Skeletal muscle cell (primary cell): ENCODE measurements at regions not wholly inside any gene's neighbourhood (a gene's known extent, or its start where the extent isn't known, plus 50 kb on each side); places are given as distances from the start of the nearest gene placed in this dataset.
A peak's percentile ranks its signal among the peaks of the same experiment; 100 is the strongest.
"Not testable (repeated sequence)": the region's sequence is repeated elsewhere in the genome, so short reads cannot be mapped to it uniquely, and the experiment has no call there.

Experiments
- DNase-seq: peaks from one replicate; pipeline ENCODE4 v3.0.0-alpha.2; 2010; ENCODE audit warnings: low read depth
- H3K4me3 ChIP-seq: 2 replicates; pipeline ENCODE4 v1.5.1; 2011; ENCODE audit warnings: low read depth, mild to moderate bottlenecking, control low read depth, low read length, moderate library complexity

- H3K4me3 ChIP-seq = no peak overlapping the region
- DNase-seq = peak; percentile 51
Observed at GRCh38 chr18:22709288-22710060, 223.7 kb upstream of the RBBP8 start.

- peak overlapping the region; percentile 38 for H3K4me3 ChIP-seq
- DNase-seq = no peak
Observed at GRCh38 chr18:22710673-22711191, 222.4 kb upstream of the RBBP8 start.

GRCh38 chr18:22711192-22711685 lies 221.9 kb upstream of the RBBP8 start:
- DNase-seq = peak; percentile 42
- peak overlapping the region; percentile 38 for H3K4me3 ChIP-seq

- no peak for DNase-seq
- H3K4me3 ChIP-seq = no peak overlapping the region
Observed at GRCh38 chr18:22713511-22713910, 219.6 kb upstream of the RBBP8 start.

- not testable (repeated sequence) for DNase-seq, H3K4me3 ChIP-seq
Observed at GRCh38 chr18:22717536-22717935, 215.6 kb upstream of the RBBP8 start.

GRCh38 chr18:22723221-22723620 lies 209.9 kb upstream of the RBBP8 start:
- no peak for DNase-seq
- no peak overlapping the region for H3K4me3 ChIP-seq

- H3K4me3 ChIP-seq = no peak overlapping the region
Observed at GRCh38 chr18:22723773-22724172, 209.4 kb upstream of the RBBP8 start.

GRCh38 chr18:22726469-22726868 lies 206.7 kb upstream of the RBBP8 start:
- DNase-seq = no peak
- H3K4me3 ChIP-seq = no peak overlapping the region

More at GRCh38 chr18:22723773-22724172, 209.4 kb upstream of the RBBP8 start:
- no peak for DNase-seq

GRCh38 chr18:22728016-22728415 lies 205.1 kb upstream of the RBBP8 start:
- DNase-seq = no peak

GRCh38 chr18:22728481-22729105 lies 204.5 kb upstream of the RBBP8 start:
- H3K4me3 ChIP-seq = no peak overlapping the region
- no peak for DNase-seq

More at GRCh38 chr18:22728016-22728415, 205.1 kb upstream of the RBBP8 start:
- no peak overlapping the region for H3K4me3 ChIP-seq

GRCh38 chr18:22731398-22731797 lies 201.7 kb upstream of the RBBP8 start:
- H3K4me3 ChIP-seq = no peak overlapping the region
- no peak for DNase-seq

- no peak for DNase-seq
- no peak overlapping the region for H3K4me3 ChIP-seq
Observed at GRCh38 chr18:22734105-22734661, 198.9 kb upstream of the RBBP8 start.

GRCh38 chr18:22734791-22735627 lies 198.1 kb upstream of the RBBP8 start:
- peak; percentile 80 for DNase-seq
- H3K4me3 ChIP-seq = no peak overlapping the region

- no peak overlapping the region for H3K4me3 ChIP-seq
- DNase-seq = no peak
Observed at GRCh38 chr18:22737054-22737453, 196.1 kb upstream of the RBBP8 start.

- DNase-seq = no peak
- no peak overlapping the region for H3K4me3 ChIP-seq
Observed at GRCh38 chr18:22739061-22739642, 194.0 kb upstream of the RBBP8 start.

GRCh38 chr18:22739789-22740188 lies 193.3 kb upstream of the RBBP8 start:
- DNase-seq = no peak
- H3K4me3 ChIP-seq = no peak overlapping the region

- DNase-seq = no peak
Observed at GRCh38 chr18:22741318-22741717, 191.8 kb upstream of the RBBP8 start.

GRCh38 chr18:22742409-22742808 lies 190.7 kb upstream of the RBBP8 start:
- no peak overlapping the region for H3K4me3 ChIP-seq
- peak; percentile 18 for DNase-seq

More at GRCh38 chr18:22741318-22741717, 191.8 kb upstream of the RBBP8 start:
- H3K4me3 ChIP-seq = no peak overlapping the region

GRCh38 chr18:22745966-22746365 lies 187.2 kb upstream of the RBBP8 start:
- no peak overlapping the region for H3K4me3 ChIP-seq
- DNase-seq = no peak
